Spleen (tissue), 11 donors: ENCODE measurements at regions not wholly inside any gene's neighbourhood (a gene's known extent, or its start where the extent isn't known, plus 50 kb on each side); places are given as distances from the start of the nearest gene placed in this dataset.

Experiments
- DNase-seq: peaks from one replicate; pipeline ENCODE4 v3.0.0-alpha.2; 2020
- H3K27ac ChIP-seq, 8 donors: fragments of 200-600 bp; sonication (generic) in 7 of 8; 1 replicate in 4 of 8; 2 replicates in 4 of 8; pipeline versions ENCODE4 v1.5.0 to v1.8.0; 2016 to 2021; ENCODE audit warnings: inconsistent platforms in 4 of 8, mild to moderate bottlenecking in 4 of 8, moderate library complexity in 1 of 8
- H3K27me3 ChIP-seq, 7 donors: fragments of 200-600 bp; sonication (generic) in 6 of 7; replicated peaks in 1 of 7; 1 replicate in 4 of 7; 2 replicates in 3 of 7; pipeline versions ENCODE4 v1.5.0 to v1.8.0; 2016 to 2021; ENCODE audit warnings: inconsistent platforms in 3 of 7, mild to moderate bottlenecking in 1 of 7
- H3K36me3 ChIP-seq, 6 donors: fragments of 200-600 bp; sonication (generic) in 5 of 6; 1 replicate in 4 of 6; 2 replicates in 2 of 6; pipeline versions ENCODE4 v1.5.0 to v1.8.0; 2016 to 2021; ENCODE audit warnings: inconsistent platforms in 2 of 6
- H3K4me1 ChIP-seq, 6 donors: fragments of 200-600 bp; sonication (generic) in 5 of 6; 1 replicate in 3 of 6; 2 replicates in 3 of 6; pipeline versions ENCODE4 v1.5.0 to v1.8.0; 2016 to 2021; ENCODE audit warnings: inconsistent platforms in 3 of 6
- H3K4me3 ChIP-seq, 8 donors: fragments of 200-600 bp; sonication (generic) in 7 of 8; 1 replicate in 4 of 8; 2 replicates in 4 of 8; pipeline versions ENCODE4 v1.5.0 to v1.8.0; 2016 to 2021; ENCODE audit warnings: inconsistent platforms in 4 of 8, mild to moderate bottlenecking in 4 of 8, moderate library complexity in 2 of 8
- H3K9me3 ChIP-seq, 8 donors: fragments of 200-600 bp; sonication (generic) in 7 of 8; 1 replicate in 4 of 8; 2 replicates in 4 of 8; pipeline versions ENCODE4 v1.5.0 to v1.8.0; 2016 to 2021; ENCODE audit warnings: inconsistent platforms in 4 of 8
- CTCF ChIP-seq, 11 experiments: fragments of 200-600 bp in 7 of 11; fragments of 450-650 bp in 4 of 11; sonication (generic) in 4 of 11; IDR thresholded peaks in 8 of 11; conservative IDR thresholded peaks in 3 of 11; 1 replicate in 7 of 11; 2 replicates in 4 of 11; pipeline versions ENCODE4 v1.4.0 to v1.8.0; 2016 to 2021; ENCODE audit warnings: antibody characterized with exemption in 11 of 11, inconsistent platforms in 4 of 11, mild to moderate bottlenecking in 1 of 11
- POLR2A ChIP-seq, 3 donors: fragments of 450-650 bp; IDR thresholded peaks; one replicate each; pipeline ENCODE4 v1.5.1; 2017; ENCODE audit warnings: antibody characterized with exemption in 3 of 3, mild to moderate bottlenecking in 1 of 3
- POLR2AphosphoS5 ChIP-seq, 3 donors: sonication (generic); formaldehyde crosslinking; IDR thresholded peaks; one replicate each; pipeline ENCODE4 v1.5.1; 2017; ENCODE audit warnings: antibody characterized with exemption in 3 of 3
- WGBS, 5 donors: extraction: QIAGEN DNeasy Blood & Tissue Kit in 3 of 5; methylation state at CpG; one replicate each; pipeline versions ENCODE4 v1.1.5 to v1.1.7; 2013 to 2018; 5-methylcytosine and 5-hydroxymethylcytosine counted together
- intact Hi-C: fragments of 100-400 bp; cut with DNase I; formaldehyde crosslinking; loops from one replicate; pipeline ENCODE4 v1.15.0; 2023; ENCODE audit warnings: low total_unique reads
- donor health status: healthy with polysubstance abuse.
- donor health status: DM: no; HTN: no; CAD: no; lungs with moderate emphysema.
- donor health status: DM: no; HTN: no; CAD: no.
- donor health status: Bipolar disorder and iron deficiency.
- donor health status: healthy.
- donor health status: DM: no; HTN: no; CAD: no.
- donor health status: DM: yes; HTN: yes; CAD: no.

- Histone ChIP-seq H3K27ac (no peak overlapping the region), H3K9me3 (peaks cover 0 to 9% (median 0%) of the 10 kb centered on the region in 8 donors), H3K4me1 (no peaks in the 10 kb centered on the region), H3K4me3 (no peak overlapping the region), H3K36me3 (no peaks in the 10 kb centered on the region), H3K27me3 (no peaks in the 10 kb centered on the region)
- 80 to 98% (median 90%) methylated on average over 1 of the region's 1 CpG for WGBS, 5 donors
- no peak for TF ChIP-seq POLR2AphosphoS5 (IDR thresholded peaks at IDR 0.05)
- TF ChIP-seq CTCF (IDR thresholded peaks at IDR 0.05 in 8 of 11, conservative IDR thresholded peaks at IDR 0.05 in 3 of 11), result no peak
- TF ChIP-seq POLR2A (IDR thresholded peaks at IDR 0.05), result no peak
- DNase-seq, result no peak
- intact Hi-C loops, result no loop called here
Observed at GRCh38 chr5:84682531-84682930, 297.9 kb upstream of the EDIL3 start.

GRCh38 chr5:84680908-84681307, 296.2 kb upstream of the EDIL3 start:
- TF ChIP-seq CTCF (IDR thresholded peaks at IDR 0.05 in 8 of 11, conservative IDR thresholded peaks at IDR 0.05 in 3 of 11) (no peak), POLR2AphosphoS5 (IDR thresholded peaks at IDR 0.05) (no peak), POLR2A (IDR thresholded peaks at IDR 0.05) (no peak)
- no peaks in the 10 kb centered on the region for H3K27me3 ChIP-seq
- DNase-seq, result no peak
- H3K27ac ChIP-seq, result no peak overlapping the region
- H3K4me3 ChIP-seq, result no peak overlapping the region
- H3K4me1 ChIP-seq, result no peaks in the 10 kb centered on the region
- intact Hi-C loops, result no loop called here
- no peaks in the 10 kb centered on the region for H3K36me3 ChIP-seq
- H3K9me3 ChIP-seq, result peaks cover 0 to 3% (median 0%) of the 10 kb centered on the region in 8 donors

GRCh38 chr5:84673785-84674184, 289.1 kb upstream of the EDIL3 start:
- no peaks in the 10 kb centered on the region for H3K4me1 ChIP-seq
- no peaks in the 10 kb centered on the region for H3K36me3 ChIP-seq
- no peak for DNase-seq
- H3K4me3 ChIP-seq, result no peak overlapping the region
- TF ChIP-seq CTCF (IDR thresholded peaks at IDR 0.05 in 8 of 11, conservative IDR thresholded peaks at IDR 0.05 in 3 of 11) (no peak), POLR2A (IDR thresholded peaks at IDR 0.05) (no peak), POLR2AphosphoS5 (IDR thresholded peaks at IDR 0.05) (no peak)
- peaks cover 0 to 33% (median 13%) of the 10 kb centered on the region in 8 donors for H3K9me3 ChIP-seq
- 79 to 90% (median 87%) methylated on average over 3 of the region's 3 CpGs for WGBS, 5 donors
- intact Hi-C loops, result no loop called here
- no peaks in the 10 kb centered on the region for H3K27me3 ChIP-seq
- no peak overlapping the region for H3K27ac ChIP-seq

GRCh38 chr5:84667576-84667975, 282.9 kb upstream of the EDIL3 start:
- WGBS, 5 donors, result 85 to 96% (median 90%) methylated on average over 3 of the region's 3 CpGs
- Histone ChIP-seq H3K27me3 (no peaks in the 10 kb centered on the region), H3K27ac (no peak overlapping the region), H3K4me3 (no peak overlapping the region), H3K36me3 (no peaks in the 10 kb centered on the region), H3K4me1 (no peaks in the 10 kb centered on the region), H3K9me3 (peaks cover 0 to 31% (median 13%) of the 10 kb centered on the region in 8 donors)
- intact Hi-C loops, result no loop called here
- TF ChIP-seq CTCF (IDR thresholded peaks at IDR 0.05 in 8 of 11, conservative IDR thresholded peaks at IDR 0.05 in 3 of 11), result no peak
- no peak for TF ChIP-seq POLR2AphosphoS5 (IDR thresholded peaks at IDR 0.05)
- TF ChIP-seq POLR2A (IDR thresholded peaks at IDR 0.05), result no peak
- DNase-seq, result no peak
